GM12801 (cell line): ENCODE measurements at regions not wholly inside any gene's neighbourhood (a gene's known extent, or its start where the extent isn't known, plus 50 kb on each side); places are given as distances from the start of the nearest gene placed in this dataset.

Source experiments
- CTCF ChIP-seq: IDR thresholded peaks from one replicate; pipeline ENCODE4 v1.5.1; 2011; ENCODE audit warnings: control low read depth; ENCODE audit not compliant: insufficient read length; ENCODE audit errors: extremely low read depth

GRCh38 chr7:94286111-94286510, 108.6 kb upstream of the COL1A2 start:
- no peak for TF ChIP-seq CTCF

GRCh38 chr7:94288096-94288495, 106.6 kb upstream of the COL1A2 start:
- no peak for TF ChIP-seq CTCF

- TF ChIP-seq CTCF = no peak
Observed at GRCh38 chr7:94289071-94289470, 105.6 kb upstream of the COL1A2 start.

DNA sequence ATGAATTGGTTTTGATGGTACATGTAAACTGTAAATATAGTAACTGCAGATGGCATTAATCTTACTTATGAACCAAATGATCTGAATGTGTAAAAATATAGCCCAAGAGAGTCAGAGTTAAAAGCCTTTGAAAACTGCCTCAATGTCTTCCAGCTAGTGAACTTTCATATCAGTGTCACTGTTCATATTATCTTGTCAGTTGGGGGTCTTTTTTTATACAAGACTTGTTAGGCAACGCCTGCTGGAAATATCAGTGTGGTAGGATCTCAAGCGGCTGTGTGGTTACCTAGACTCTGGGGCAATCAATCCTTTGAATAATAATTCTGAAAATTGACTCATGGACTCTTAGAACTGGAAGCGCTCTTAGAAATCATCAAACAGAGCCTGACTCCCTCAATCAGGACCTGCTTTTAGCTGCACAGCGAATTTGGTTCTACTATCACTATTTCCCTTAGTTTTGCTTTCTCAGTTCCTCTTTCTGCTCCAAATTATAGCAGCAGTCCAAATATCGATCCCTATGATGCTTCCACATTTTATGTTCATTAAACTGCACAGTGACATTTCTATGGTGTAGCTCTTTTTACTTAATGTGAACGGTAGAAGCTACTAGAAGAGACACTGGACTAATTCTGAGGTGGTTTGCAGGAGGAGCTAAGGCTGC, 100.1 kb upstream of the COL1A2 start:
- TF ChIP-seq CTCF = no peak

DNA sequence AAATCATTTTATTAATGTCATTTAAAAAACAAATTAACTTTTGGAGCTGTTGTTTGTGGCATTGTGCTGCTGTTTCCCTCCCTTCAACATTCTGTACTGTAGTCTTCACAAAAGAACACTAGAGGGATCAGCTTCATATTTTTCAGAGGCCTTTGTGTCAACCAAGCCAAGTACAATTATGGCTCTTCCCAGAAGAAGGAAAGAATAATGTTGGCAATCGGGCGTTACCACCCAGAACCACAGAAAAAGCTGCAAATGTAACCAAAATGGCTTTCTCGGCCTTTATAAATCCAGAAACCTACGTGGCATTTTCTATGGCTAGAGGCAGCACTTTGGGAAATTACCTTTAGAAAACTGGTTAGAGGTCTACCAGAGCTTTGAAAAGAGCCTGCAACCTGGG, 98.8 kb upstream of the COL1A2 start:
- TF ChIP-seq CTCF = no peak

DNA sequence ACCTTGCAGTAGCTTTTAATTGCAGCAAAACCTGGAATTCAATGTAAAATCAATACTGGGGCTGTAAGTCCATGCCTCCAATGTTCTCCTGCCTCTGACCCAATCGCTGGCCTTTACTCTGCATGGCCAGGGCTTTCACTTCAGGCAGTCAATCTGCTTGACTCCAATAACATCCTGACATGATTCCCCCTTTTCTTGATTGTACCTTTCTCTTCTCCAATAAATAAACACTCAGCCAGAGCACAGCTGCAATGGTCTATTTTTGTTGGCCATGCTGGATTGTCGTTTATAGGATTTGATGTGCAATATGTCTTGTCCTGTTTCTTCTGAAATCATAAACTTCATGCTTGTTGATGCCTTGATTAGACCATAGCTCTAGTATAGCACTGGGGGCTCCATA, 97.8 kb upstream of the COL1A2 start:
- TF ChIP-seq CTCF = no peak

DNA sequence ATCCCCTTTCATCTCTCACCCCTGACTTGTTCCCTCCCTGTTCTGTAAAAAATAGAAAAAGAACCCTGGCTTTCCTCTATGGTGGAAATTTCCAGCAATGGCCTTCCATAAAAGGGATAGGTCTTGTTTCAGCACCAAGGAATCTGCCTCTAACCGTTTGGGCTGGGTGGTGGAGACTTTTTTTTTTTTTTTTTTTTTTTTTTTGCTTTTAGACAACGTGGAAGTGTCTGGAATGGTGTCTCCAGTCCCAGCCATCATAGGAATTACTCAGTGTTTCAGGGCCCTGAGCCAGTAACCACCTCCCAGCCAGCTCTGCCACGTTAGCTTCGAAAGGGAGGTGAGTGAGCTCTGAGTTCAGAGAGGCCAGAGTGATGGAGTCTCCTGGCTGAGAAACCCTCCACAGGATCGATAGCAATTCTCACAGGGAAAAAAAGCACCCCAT, 97.3 kb upstream of the COL1A2 start:
- no peak for TF ChIP-seq CTCF
